ENCODE measurements at regions not wholly inside any gene's neighbourhood (a gene's known extent, or its start where the extent isn't known, plus 50 kb on each side); places are given as distances from the start of the nearest gene placed in this dataset.
"Not testable (repeated sequence)": the region's sequence is repeated elsewhere in the genome, so short reads cannot be mapped to it uniquely, and the experiment has no call there.

DNA sequence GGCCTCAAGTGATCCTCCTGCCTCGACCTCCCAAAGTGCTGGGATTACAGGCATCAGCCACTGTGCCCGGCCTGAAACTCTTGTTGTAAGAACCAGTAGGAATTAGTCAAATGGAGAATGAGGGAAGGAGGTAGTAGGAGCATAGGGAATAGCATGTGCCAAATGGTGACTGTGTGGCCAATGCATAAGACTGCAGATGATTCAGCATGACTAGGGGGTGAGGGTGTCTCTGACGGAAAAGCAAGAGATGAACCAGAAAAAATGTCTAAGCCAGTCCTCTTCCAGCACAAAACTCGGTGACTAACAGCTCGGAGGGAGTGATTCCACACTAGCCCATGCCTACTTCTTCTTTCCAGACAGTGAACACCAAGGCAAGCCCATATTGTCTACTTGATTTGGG, 58.2 kb upstream of the DUSP21 start:
- DNase-seq, result no peak

DNA sequence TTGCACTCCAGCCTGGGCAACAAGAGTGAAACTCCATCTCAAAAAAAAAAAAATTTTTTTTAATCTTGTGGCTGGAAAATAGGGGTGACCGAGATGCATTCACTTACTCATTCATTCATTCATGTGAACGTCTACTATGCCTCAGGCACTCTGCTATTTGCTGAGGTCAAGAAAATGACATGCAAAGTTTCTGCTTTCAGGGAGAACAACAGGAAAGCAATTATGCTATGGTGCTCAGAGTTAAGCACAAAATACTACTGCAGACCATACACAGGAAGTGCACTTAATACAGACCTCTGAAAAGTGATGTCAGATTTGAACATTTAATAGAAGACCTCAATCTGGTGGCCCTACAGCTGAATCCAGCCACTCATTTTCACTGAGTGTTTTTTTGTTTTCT, 59.6 kb upstream of the DUSP21 start:
- DNase-seq, result no peak

- no peak for DNase-seq
These were observed 65.6 kb upstream of the DUSP21 start for GRCh38 chrX:44778254-44778653.

- DNase-seq, result no peak
These were observed 68.1 kb upstream of the DUSP21 start for GRCh38 chrX:44775726-44776125.

DNA sequence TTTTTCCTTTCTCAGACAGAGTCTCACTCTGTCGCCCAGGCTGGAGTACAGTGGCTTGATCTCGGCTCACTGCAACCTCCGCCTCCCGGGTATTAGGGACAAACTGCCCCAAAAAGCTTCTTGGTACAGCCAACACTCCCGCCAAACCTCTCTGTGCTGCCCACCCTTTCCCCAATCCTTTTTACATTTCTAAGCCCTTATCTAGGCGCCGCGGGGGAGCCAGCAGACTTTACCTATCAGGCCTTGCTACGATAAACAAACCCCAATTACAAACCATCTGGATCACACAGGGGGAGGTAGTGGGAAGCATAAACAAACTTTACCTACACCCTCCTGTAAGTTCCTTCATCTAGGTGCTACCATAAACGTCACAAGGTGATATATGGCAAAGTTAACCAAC, 69.8 kb upstream of the DUSP21 start:
- not testable (repeated sequence) for DNase-seq

DNA sequence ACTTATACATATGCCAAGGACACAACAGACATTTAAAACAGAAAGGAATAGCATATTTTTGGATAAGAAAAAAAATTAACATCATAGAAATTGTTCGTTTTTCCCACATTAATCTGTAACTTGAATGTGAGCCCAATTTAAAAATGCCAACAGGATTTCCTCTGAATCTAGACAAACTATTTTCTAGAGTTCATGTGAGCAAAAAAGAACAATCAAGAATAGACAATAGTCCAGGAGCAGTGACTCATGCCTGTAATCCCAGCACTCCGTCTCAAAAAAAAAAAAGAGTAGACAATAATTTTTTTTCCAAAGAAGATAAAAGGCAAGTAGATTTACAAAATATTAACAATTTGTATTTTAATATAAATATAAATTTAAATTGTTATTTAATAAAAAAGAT, 73.7 kb upstream of the DUSP21 start:
- DNase-seq, result no peak

GRCh38 chrX:44767308-44767707, 76.5 kb upstream of the DUSP21 start:
- no peak for DNase-seq

GRCh38 chrX:44765556-44765955, 78.3 kb upstream of the DUSP21 start:
- no peak for DNase-seq

DNA sequence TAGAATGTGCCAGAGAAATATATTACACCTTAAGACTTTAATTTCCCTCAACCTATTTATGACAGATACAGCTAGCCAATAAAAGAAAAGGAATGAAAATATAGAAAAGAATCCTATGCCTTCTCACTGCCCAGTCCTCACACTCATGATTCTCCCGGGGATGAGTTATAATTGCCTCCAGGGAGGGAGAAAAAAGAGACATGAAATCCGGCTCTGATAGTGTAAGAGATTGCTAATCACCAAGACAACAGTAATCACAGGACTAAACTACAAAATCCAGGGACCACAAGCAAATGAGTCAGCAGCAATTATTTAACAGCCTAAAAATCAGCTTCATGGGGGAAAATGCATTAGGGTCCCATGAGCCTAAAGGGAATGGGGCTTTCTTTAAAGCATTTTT, 95.9 kb upstream of the DUSP21 start:
- no peak for DNase-seq

GRCh38 chrX:44747317-44747716, 96.5 kb upstream of the DUSP21 start:
- peak; percentile 0 for DNase-seq

GRCh38 chrX:44744799-44745198, 99.0 kb upstream of the DUSP21 start:
- peak; percentile 3 for DNase-seq

GRCh38 chrX:44742480-44743155, 101.2 kb upstream of the DUSP21 start:
- no peak for DNase-seq

DNA sequence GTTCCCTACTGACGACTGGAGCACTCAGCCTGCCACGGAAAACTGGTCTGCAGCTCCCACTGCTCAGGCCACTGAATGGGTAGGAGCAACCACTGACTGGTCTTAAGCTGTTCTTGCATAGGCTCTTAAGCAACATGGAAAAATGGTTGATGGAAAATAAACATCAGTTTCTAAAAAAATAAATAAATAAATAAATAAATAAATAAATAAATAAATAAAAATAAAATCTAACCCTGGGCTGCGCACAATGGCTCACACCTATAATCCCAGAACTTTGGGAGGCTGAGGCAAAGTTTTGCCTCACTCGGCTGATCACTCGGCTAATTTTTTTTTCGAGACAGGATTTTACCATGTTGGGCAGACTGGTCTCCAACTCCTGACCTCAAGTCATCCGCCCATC, 102.0 kb upstream of the DUSP21 start:
- not testable (repeated sequence) for DNase-seq

DNA sequence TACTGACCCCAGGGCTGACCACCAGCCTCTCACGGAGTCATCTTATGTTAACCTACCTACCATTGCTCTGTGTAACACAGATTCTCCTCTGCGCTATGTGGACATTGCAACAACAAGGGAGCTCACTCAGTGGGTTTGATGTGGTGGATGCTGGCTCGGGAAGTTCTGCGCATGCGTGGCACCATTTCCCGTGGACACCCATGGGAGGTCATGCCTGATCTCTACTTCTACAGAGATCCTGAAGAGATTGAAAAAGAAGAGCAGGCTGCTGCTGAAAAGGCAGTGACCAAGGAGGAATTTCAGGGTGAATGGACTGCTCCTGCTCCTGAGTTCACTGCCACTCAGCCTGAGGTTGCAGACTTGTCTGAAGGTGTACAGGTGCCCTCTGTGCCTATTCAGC, 102.4 kb upstream of the DUSP21 start:
- not testable (repeated sequence) for DNase-seq

- no peak for DNase-seq
These were observed 108.3 kb upstream of the DUSP21 start for GRCh38 chrX:44735498-44735897.

- no peak for DNase-seq
These were observed 109.9 kb upstream of the DUSP21 start for GRCh38 chrX:44733931-44734330.

GRCh38 chrX:44731160-44731559, 112.7 kb upstream of the DUSP21 start:
- DNase-seq, result no peak

DNA sequence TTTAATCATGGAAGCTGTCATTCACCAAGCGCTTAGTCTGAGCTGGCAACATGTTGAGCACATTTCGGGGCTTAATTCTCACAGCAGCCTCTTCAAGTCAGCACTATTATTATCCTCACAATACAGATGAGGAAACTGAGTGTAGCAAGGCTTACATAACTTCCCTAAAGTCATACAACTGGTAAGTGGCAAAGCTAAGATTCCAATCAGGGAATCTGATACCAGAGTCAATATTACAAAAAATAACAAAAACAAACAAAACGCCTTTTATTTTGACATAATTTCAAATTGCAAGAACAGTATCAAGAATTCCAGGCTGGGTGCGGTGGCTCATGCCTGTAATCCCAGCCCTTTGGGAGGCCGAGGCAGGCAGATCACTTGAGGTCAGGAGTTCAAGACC, 120.4 kb upstream of the DUSP21 start:
- no peak for DNase-seq

DNA sequence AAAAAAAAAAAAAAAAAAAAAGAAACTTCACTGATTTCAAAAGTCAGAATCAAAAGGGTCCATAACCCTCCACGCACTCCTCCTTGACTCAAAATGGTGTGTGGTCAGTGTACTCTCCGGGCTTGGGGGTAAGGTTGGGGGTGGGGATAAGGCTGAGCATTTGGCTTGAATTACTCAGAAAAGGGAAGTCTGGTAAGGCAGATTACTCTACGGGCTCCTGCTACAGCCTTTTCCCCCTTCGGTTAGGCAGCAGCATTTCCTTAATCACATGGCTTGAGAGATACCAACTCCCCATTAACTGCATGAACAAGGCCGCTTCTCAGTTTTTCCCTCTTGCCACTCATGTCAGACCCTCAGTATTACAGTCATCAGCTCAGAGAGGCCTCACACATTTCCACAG, 135.4 kb upstream of the DUSP21 start:
- no peak for DNase-seq

- DNase-seq, result no peak
These were observed 137.8 kb upstream of the DUSP21 start for GRCh38 chrX:44705817-44706551.

DNA sequence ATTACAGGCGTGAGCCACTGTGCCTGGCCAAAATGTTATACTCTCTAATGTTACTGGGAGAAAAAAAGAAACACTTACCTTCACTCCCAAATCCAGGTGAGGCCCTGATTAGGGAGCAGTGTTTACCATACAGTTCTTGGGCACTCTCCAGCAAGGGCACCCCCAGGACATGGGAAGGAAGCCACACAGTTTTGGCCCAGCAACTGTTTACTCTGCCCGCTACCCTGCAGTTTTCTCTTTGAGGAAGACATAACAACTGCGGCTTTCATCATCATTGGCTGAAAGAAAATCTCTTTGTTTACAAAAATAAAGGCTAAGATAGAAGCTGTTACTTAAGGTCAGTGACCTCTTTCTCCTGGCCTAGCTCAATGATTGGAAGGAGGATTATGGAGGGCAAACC, 145.5 kb upstream of the DUSP21 start:
- DNase-seq, result no peak

DNA sequence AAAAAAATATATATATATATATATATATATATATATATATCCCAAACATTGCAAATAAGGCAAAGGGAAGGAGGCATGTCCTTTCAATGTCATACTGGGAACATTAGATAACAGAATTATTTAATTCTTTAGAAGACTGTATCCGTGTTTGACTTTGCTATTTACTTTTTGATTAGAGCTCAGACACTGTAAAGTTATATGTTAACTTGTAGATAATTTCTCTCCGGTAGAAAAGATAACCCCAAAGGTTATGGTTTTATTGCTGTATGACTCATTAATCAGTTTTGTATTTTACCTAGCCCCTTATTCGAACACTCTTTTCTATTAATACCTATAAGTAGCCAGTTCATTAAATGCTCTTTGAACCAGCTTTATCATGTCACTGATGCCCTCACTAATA, 150.6 kb upstream of the DUSP21 start:
- DNase-seq, result no peak

DNA sequence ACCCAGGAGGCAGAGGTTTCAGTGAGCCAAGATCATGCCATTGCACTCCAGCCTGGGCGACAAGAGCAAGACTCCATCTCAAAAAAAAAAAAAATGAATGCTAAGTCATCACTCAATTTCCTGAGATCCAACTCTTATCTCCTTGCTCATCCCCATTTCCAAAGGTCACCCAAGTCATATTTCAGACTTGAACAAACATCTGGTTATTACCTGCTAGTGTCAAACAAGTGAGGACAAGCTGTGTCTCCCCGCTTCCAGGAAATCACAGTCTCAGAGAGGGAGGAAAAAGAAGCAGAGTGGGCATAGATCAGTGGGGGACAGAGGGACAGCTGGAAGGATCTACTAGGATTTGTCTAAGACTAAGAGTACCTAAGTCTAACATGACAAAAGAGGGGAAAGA, 147.5 kb upstream of the FUNDC1 start:
- no peak for DNase-seq

DNA sequence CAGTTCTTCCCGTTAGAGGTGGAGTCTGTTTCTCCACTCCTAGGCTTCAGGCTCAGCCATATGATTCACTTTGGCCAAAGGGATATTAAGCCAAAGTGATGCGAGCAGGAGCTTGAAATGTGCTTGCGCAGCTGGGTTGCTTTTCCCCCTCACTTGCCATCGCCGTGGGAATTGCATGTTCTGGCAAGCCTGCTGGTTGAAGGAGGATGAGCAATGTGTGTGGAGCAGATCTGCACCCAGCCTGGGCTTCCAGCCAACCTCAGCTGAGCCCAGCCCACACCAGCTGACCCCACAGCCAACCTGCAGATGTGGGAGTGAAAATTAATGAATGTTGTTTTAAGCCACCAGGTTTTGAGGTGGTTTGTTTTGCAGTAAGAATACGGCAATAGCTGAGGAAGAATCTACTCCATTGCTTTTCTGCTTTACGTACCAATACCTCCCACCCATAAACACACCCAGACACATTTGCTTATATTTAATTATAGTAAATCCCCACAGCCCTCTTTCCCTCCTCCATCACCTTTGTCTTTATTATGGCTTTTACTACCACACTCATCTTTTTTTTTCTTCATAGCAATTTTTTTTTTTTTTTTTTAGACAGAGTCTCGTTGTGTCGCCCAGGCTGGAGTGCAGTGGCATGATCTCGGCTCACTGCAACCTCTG, 132.8 kb upstream of the FUNDC1 start:
- no peak for DNase-seq
